GM23248 (cell line): ENCODE measurements at regions not wholly inside any gene's neighbourhood (a gene's known extent, or its start where the extent isn't known, plus 50 kb on each side); places are given as distances from the start of the nearest gene placed in this dataset.

Experiments
- EZH2 ChIP-seq: fragments of 200-600 bp; sonication (generic); IDR thresholded peaks from 2 replicates; pipeline ENCODE4 v1.6.1; 2018; ENCODE audit warnings: antibody characterized with exemption, mild to moderate bottlenecking; ENCODE audit not compliant: insufficient read depth, poor library complexity, severe bottlenecking
- EZH2phosphoT487 ChIP-seq: fragments of 200-600 bp; sonication (generic); IDR thresholded peaks from 2 replicates; pipeline ENCODE4 v1.6.1; 2018; ENCODE audit warnings: antibody characterized with exemption, moderate library complexity, mild to moderate bottlenecking, low read depth; ENCODE audit not compliant: insufficient read depth

DNA sequence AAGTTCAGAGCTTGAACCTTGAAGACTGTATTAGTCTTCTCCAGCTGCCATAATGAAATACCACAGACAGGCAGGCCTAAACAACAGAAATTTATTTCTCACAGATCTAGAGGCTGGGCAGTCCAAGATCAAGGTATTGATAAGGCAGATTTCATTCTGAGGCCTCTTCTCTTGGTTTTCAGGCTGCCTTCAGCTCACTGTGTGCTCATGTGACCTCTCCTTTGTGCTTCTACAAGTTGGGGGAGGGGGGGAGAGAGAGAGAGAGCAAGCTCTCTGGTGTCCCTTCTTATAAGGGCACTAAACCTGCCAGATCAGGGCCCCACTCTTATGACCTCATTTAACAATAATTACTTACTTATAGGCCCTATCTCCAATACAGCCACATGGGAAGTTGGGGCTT is 102.6 kb upstream of the RSPO3 start:
- TF ChIP-seq EZH2 (no peak), EZH2phosphoT487 (no peak)
